Vagina (tissue), 2 donors: ENCODE measurements at regions not wholly inside any gene's neighbourhood (a gene's known extent, or its start where the extent isn't known, plus 50 kb on each side); places are given as distances from the start of the nearest gene placed in this dataset.

Experiments
- DNase-seq, 2 donors: peaks; one replicate each; pipeline ENCODE4 v3.0.0-alpha.2; 2017; ENCODE audit errors: extremely low spot score in 2 of 2
- H3K27ac ChIP-seq: fragments of 200-600 bp; sonication (generic); one replicate; pipeline ENCODE4 v1.5.1; 2019
- H3K27me3 ChIP-seq: fragments of 200-600 bp; sonication (generic); one replicate; pipeline ENCODE4 v1.5.1; 2019
- H3K36me3 ChIP-seq, 2 donors: fragments of 200-600 bp; sonication (generic); one replicate each; pipeline ENCODE4 v1.5.1; 2017 to 2019
- H3K4me1 ChIP-seq: fragments of 200-600 bp; sonication (generic); one replicate; pipeline ENCODE4 v1.5.1; 2019
- H3K4me3 ChIP-seq, 2 donors: fragments of 200-600 bp; sonication (generic); 1 replicate in 1 of 2; 2 replicates in 1 of 2; pipeline ENCODE4 v1.5.1; 2016 to 2019
- H3K9me3 ChIP-seq: fragments of 200-600 bp; sonication (generic); one replicate; pipeline ENCODE4 v1.5.1; 2019
- POLR2A ChIP-seq, 2 donors: fragments of 450-650 bp; IDR thresholded peaks; one replicate each; pipeline ENCODE4 v1.6.1; 2017; ENCODE audit warnings: antibody characterized with exemption in 2 of 2, mild to moderate bottlenecking in 2 of 2, moderate library complexity in 2 of 2
- POLR2AphosphoS5 ChIP-seq, 2 donors: sonication (generic); formaldehyde crosslinking; IDR thresholded peaks; one replicate each; pipeline ENCODE4 v1.9.0; 2017; ENCODE audit warnings: antibody characterized with exemption in 2 of 2, mild to moderate bottlenecking in 2 of 2, low read depth in 1 of 2; ENCODE audit not compliant: insufficient read depth in 1 of 2
- intact Hi-C: fragments of 100-400 bp; cut with DNase I; formaldehyde crosslinking; loops from one replicate; pipeline ENCODE4 v1.15.1; 2023
- TF ChIP-seq, protein P1 (sequence below), 3 experiments: fragments of 450-650 bp in 2 of 3; fragments of 200-600 bp in 1 of 3; sonication (generic) in 1 of 3; IDR thresholded peaks; one replicate each; pipeline ENCODE4 v1.5.1; 2017 to 2019; ENCODE audit warnings: antibody characterized with exemption in 3 of 3, mild to moderate bottlenecking in 2 of 3, moderate library complexity in 2 of 3

DNA sequence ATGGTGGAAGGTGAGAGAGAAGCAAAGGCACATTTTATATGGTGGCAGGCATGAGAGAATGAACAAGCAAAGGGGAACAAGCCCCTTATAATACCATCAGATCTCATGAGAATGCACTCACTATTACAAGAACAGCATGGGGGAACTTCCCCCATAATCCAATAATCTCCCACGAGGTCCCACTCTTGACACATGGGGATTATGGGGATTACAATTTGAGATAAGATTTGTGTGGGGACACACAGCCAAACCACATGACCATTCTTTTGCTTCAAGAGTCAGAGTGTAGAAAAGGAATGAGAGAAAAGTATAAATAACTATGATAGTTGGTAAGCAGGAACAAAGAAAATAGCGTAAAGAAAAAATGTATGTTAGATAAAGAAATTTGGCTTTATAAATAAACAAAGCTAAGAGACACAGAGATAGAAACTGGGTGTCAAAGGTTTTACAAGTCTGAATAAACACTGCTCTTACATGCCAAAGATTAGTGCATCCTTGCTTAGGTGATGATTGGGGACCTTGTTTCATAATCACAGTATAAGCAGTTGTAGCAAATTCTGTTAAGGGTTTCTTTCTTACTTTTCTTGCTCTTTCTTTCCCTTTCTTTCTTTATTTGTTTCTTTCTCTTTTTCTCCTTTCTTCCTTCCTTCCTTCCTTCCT lies 91.9 kb upstream of the PAPPA start:
- no peaks in the 10 kb centered on the region for H3K27me3 ChIP-seq
- no peak overlapping the region for H3K27ac ChIP-seq
- H3K4me1 ChIP-seq, result no peaks in the 10 kb centered on the region
- intact Hi-C loops, result no loop called here
- no peaks in the 10 kb centered on the region for H3K36me3 ChIP-seq
- DNase-seq, result no peak
- TF ChIP-seq, protein P1, sequence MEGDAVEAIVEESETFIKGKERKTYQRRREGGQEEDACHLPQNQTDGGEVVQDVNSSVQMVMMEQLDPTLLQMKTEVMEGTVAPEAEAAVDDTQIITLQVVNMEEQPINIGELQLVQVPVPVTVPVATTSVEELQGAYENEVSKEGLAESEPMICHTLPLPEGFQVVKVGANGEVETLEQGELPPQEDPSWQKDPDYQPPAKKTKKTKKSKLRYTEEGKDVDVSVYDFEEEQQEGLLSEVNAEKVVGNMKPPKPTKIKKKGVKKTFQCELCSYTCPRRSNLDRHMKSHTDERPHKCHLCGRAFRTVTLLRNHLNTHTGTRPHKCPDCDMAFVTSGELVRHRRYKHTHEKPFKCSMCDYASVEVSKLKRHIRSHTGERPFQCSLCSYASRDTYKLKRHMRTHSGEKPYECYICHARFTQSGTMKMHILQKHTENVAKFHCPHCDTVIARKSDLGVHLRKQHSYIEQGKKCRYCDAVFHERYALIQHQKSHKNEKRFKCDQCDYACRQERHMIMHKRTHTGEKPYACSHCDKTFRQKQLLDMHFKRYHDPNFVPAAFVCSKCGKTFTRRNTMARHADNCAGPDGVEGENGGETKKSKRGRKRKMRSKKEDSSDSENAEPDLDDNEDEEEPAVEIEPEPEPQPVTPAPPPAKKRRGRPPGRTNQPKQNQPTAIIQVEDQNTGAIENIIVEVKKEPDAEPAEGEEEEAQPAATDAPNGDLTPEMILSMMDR (IDR thresholded peaks at IDR 0.05), result no peak
- TF ChIP-seq POLR2AphosphoS5 (IDR thresholded peaks at IDR 0.05; ENCODE audit: insufficient read depth in 1 of 2, low read depth in 1 of 2) (no peak), POLR2A (IDR thresholded peaks at IDR 0.05) (no peak)
- H3K9me3 ChIP-seq, result no peaks in the 10 kb centered on the region
- H3K4me3 ChIP-seq, result no peak overlapping the region

DNA sequence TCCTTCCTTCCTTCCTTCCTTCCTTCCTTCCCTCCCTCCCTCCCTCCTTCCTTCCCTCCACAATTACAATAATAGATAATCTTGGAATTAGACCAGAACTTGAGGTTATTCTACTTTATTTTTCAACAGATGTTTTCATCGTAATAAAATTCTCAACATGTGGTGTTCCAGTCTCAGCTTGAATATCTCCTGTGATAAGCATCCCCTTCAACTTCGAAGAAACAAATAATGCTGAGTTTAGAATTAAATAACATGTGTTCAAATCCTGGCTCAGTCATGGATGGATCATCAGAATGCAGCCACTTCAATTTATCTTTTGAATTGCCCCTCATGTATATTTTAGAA lies 91.4 kb upstream of the PAPPA start:
- no peaks in the 10 kb centered on the region for H3K36me3 ChIP-seq
- H3K4me1 ChIP-seq, result no peaks in the 10 kb centered on the region
- DNase-seq, result no peak
- no peaks in the 10 kb centered on the region for H3K9me3 ChIP-seq
- H3K27me3 ChIP-seq, result no peaks in the 10 kb centered on the region
- TF ChIP-seq POLR2AphosphoS5 (IDR thresholded peaks at IDR 0.05; ENCODE audit: insufficient read depth in 1 of 2, low read depth in 1 of 2) (no peak), POLR2A (IDR thresholded peaks at IDR 0.05) (no peak)
- TF ChIP-seq, protein P1 (IDR thresholded peaks at IDR 0.05), result no peak
- no peak overlapping the region for H3K27ac ChIP-seq
- intact Hi-C loops, result no loop called here
- no peak overlapping the region for H3K4me3 ChIP-seq

DNA sequence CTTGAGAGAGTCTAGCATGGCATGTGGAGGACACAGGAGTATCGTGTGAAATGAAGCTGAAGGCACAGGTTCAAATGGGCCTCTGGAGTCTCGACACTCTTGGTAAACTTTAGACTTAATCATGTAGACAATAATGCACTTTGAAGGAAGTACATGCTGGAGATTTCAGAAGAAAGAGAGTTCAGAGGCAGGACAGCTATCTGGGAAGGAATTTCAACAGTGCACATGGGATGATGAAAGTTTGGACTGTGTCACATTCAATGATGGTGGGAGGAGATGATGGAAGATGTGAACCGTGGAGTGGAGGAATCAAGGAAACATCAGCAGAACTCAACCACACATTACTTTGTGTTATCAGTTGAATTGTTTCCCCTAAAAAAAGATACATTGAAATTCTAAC lies 88.6 kb upstream of the PAPPA start:
- no peaks in the 10 kb centered on the region for H3K4me1 ChIP-seq
- no peaks in the 10 kb centered on the region for H3K36me3 ChIP-seq
- no peaks in the 10 kb centered on the region for H3K27me3 ChIP-seq
- intact Hi-C loops, result no loop called here
- no peak for DNase-seq
- no peak overlapping the region for H3K4me3 ChIP-seq
- H3K9me3 ChIP-seq, result no peaks in the 10 kb centered on the region
- H3K27ac ChIP-seq, result no peak overlapping the region
- TF ChIP-seq POLR2A (IDR thresholded peaks at IDR 0.05), result no peak
- TF ChIP-seq POLR2AphosphoS5 (IDR thresholded peaks at IDR 0.05; ENCODE audit: insufficient read depth in 1 of 2, low read depth in 1 of 2), result no peak
- TF ChIP-seq, protein P1 (IDR thresholded peaks at IDR 0.05), result no peak

DNA sequence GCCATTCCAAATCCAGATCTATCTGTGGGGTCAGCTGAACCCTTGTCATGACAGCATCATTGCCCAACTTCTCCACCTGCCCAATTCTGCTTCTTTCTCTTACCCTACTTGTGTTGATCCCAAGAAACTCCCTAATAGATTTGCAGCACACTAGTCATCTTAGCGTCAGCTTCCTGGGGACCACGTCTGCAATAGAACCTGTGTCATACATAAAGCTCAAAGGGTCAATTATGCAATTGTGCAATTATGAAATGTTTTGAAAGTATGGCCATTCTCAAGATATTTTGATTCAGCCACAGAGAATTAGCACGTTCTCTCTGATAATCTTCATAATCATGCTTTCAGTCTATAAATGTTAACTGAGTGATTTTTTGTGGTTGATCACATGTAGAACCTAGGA lies 87.4 kb upstream of the PAPPA start:
- DNase-seq, result no peak
- Histone ChIP-seq H3K36me3 (no peaks in the 10 kb centered on the region), H3K27ac (no peak overlapping the region), H3K27me3 (no peaks in the 10 kb centered on the region), H3K4me1 (no peaks in the 10 kb centered on the region), H3K9me3 (no peaks in the 10 kb centered on the region), H3K4me3 (no peak overlapping the region)
- intact Hi-C loops, result no loop called here
- TF ChIP-seq POLR2A (IDR thresholded peaks at IDR 0.05), result no peak
- TF ChIP-seq POLR2AphosphoS5 (IDR thresholded peaks at IDR 0.05; ENCODE audit: insufficient read depth in 1 of 2, low read depth in 1 of 2), result no peak
- TF ChIP-seq, protein P1 (IDR thresholded peaks at IDR 0.05), result no peak

DNA sequence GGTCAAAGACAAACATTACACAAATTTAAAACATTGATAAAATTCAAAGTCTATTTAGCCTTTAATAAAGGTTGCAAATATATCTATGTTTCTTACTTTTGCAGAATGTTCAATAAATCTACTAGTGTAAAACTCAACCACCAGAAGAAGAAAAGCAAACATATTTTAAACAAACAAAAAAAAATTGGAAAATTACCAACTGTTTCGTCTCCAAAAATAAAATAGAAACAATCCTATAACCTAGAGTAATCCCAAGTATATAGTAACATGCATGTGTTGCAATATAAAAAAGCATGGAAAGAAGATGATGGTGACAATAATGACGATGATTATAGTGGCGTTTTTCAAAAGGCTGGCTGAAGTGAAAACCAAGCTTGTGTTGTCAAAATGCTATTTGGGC lies 86.0 kb upstream of the PAPPA start:
- intact Hi-C loops, result no loop called here
- TF ChIP-seq POLR2AphosphoS5 (IDR thresholded peaks at IDR 0.05; ENCODE audit: insufficient read depth in 1 of 2, low read depth in 1 of 2) (no peak), POLR2A (IDR thresholded peaks at IDR 0.05) (no peak)
- TF ChIP-seq, protein P1 (IDR thresholded peaks at IDR 0.05), result no peak

More for the DNA sequence above, 86.0 kb upstream of the PAPPA start:
- Histone ChIP-seq H3K27ac (no peak overlapping the region), H3K36me3 (no peaks in the 10 kb centered on the region), H3K27me3 (no peaks in the 10 kb centered on the region), H3K4me1 (no peaks in the 10 kb centered on the region), H3K9me3 (no peaks in the 10 kb centered on the region), H3K4me3 (no peak overlapping the region)
- DNase-seq, result no peak
